ENCODE measurements at regions not wholly inside any gene's neighbourhood (a gene's known extent, or its start where the extent isn't known, plus 50 kb on each side); places are given as distances from the start of the nearest gene placed in this dataset.

DNA sequence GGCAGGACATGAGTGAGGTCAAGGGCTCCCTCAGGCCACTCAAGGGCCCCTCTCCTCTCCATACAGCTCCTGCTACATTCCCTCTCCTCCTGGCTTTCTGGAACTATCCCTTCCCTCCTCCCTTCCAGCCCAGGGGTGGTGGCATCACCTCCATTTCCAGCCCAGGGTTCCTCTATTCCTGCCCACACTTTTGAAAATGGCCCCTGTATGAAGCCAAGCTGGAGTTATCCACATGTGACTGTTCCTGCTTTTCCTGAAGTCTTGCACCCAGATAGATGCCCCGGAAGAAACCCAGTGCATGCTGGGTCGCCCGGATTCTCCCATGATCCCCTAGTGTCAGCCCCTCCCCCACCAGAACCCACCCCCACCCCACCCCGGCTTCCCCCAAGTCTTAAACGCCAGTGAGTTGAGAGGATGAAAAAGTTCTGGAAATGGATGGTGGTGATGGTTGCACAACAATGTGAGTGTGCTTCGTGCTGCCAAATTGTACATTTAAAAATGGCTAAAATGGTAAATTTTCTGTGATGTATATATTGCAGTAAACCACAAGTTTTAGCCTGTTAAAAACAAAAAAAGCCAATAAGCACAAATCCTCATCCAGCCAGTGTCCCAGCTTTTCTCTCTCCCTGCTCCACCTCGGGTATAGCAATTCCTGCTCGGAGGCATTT lies 136.9 kb downstream of the SCARB1 start:
- FAIRE-seq (no peak), DNase-seq (peak in 1 of 5 donors; percentile 34)
- TF ChIP-seq, protein P1, sequence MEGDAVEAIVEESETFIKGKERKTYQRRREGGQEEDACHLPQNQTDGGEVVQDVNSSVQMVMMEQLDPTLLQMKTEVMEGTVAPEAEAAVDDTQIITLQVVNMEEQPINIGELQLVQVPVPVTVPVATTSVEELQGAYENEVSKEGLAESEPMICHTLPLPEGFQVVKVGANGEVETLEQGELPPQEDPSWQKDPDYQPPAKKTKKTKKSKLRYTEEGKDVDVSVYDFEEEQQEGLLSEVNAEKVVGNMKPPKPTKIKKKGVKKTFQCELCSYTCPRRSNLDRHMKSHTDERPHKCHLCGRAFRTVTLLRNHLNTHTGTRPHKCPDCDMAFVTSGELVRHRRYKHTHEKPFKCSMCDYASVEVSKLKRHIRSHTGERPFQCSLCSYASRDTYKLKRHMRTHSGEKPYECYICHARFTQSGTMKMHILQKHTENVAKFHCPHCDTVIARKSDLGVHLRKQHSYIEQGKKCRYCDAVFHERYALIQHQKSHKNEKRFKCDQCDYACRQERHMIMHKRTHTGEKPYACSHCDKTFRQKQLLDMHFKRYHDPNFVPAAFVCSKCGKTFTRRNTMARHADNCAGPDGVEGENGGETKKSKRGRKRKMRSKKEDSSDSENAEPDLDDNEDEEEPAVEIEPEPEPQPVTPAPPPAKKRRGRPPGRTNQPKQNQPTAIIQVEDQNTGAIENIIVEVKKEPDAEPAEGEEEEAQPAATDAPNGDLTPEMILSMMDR (IDR thresholded peaks at IDR 0.05; ENCODE audit: borderline replicate concordance, extremely low read depth, insufficient read depth), result no peak

DNA sequence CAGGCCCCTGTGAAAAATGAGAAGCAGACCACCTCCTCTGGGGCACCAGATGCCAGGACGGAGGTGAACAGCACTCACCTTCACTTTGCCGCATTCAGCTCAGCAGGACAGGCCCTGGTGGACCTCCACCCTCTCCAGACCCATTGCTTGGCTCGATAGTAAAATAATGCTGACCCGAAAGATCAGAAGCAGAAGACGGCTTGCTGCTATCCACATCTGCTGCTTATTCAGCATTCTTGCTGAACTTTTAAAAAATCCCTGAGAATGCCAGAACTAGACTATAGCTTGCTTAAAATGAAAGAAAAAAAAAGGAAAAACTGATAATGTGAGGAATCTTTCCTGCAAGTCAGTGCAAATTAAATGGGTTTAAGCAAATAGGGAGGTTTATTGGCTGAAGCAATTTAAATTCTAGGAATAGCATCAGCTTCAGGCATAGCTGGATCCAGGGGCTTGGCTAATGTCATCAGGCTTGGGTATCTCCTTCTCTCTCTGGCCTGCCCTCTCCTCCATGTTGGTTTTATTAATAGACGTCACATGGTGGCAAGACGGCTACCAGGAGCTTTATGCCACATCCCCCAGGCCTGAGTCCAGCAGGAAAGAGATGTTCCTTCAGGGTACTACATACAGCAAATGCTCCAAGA lies 137.9 kb downstream of the SCARB1 start:
- H3K27ac ChIP-seq (ENCODE audit: low read depth in 2 of 2, low read length in 2 of 2), result no peak overlapping the region
- DNase-seq (no peak), FAIRE-seq (no peak)
- no peak overlapping the region for H3K9ac ChIP-seq (ENCODE audit: low read length in 3 of 3)
- peaks cover 0 to 19% (median 3%) of the 10 kb centered on the region in 3 donors for H3K4me1 ChIP-seq (ENCODE audit: control insufficient read depth in 2 of 3, insufficient read depth in 2 of 3, low read depth in 1 of 3, low read length in 3 of 3)
- H3K36me3 ChIP-seq (ENCODE audit: control insufficient read depth in 2 of 3, insufficient read depth in 3 of 3, low read length in 3 of 3), result no peaks in the 10 kb centered on the region
- H3K27me3 ChIP-seq (ENCODE audit: control insufficient read depth, insufficient read depth, low read length), result no peaks in the 10 kb centered on the region
- TF ChIP-seq, protein P1 (IDR thresholded peaks at IDR 0.05; ENCODE audit: borderline replicate concordance, extremely low read depth, insufficient read depth), result no peak
- H3K4me3 ChIP-seq (ENCODE audit: low read length in 3 of 3), result no peak overlapping the region
- intact Hi-C loops (cut with DNase I), result no loop called here
- H3K9me3 ChIP-seq (ENCODE audit: control insufficient read depth in 2 of 3, insufficient read depth in 1 of 3, low read length in 3 of 3), result no peaks in the 10 kb centered on the region

More for the DNA sequence above, 136.9 kb downstream of the SCARB1 start:
- Histone ChIP-seq H3K4me1 (ENCODE audit: control insufficient read depth in 2 of 3, insufficient read depth in 2 of 3, low read depth in 1 of 3, low read length in 3 of 3) (peaks cover 0 to 13% (median 5%) of the 10 kb centered on the region in 3 donors), H3K36me3 (ENCODE audit: control insufficient read depth in 2 of 3, insufficient read depth in 3 of 3, low read length in 3 of 3) (no peaks in the 10 kb centered on the region), H3K9ac (ENCODE audit: low read length in 3 of 3) (no peak overlapping the region), H3K27ac (ENCODE audit: low read depth in 2 of 2, low read length in 2 of 2) (peak overlapping the region in 1 of 2 donors; percentile 44), H3K9me3 (ENCODE audit: control insufficient read depth in 2 of 3, insufficient read depth in 1 of 3, low read length in 3 of 3) (no peaks in the 10 kb centered on the region), H3K4me3 (ENCODE audit: low read length in 3 of 3) (no peak overlapping the region), H3K27me3 (ENCODE audit: control insufficient read depth, insufficient read depth, low read length) (no peaks in the 10 kb centered on the region)
- intact Hi-C loops (cut with DNase I), result no loop called here

DNA sequence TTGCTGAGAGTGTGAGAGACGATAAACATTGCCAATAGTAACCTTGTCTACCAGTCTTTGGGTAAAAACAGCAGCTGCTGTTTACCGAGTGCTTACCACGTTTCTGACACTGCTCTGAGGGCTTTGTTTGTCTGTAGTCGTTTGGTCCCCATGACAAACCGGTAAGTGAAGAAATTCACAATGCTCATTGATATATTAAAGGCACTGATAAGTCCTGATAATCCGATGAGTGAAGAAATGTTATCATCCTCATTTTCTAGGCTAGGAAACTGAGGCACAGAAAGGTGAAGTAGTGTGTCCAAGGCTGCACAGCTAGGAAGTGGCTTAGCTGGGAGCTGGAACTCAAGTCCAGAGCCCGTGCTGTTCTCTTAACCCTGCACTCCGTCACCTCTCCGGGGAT lies 138.6 kb downstream of the SCARB1 start:
- FAIRE-seq, result no peak
- intact Hi-C loops (cut with DNase I), result no loop called here
- no peaks in the 10 kb centered on the region for H3K27me3 ChIP-seq (ENCODE audit: control insufficient read depth, insufficient read depth, low read length)
- no peak overlapping the region for H3K27ac ChIP-seq (ENCODE audit: low read depth in 2 of 2, low read length in 2 of 2)
- H3K9ac ChIP-seq (ENCODE audit: low read length in 3 of 3), result no peak overlapping the region
- no peaks in the 10 kb centered on the region for H3K9me3 ChIP-seq (ENCODE audit: control insufficient read depth in 2 of 3, insufficient read depth in 1 of 3, low read length in 3 of 3)
- peaks cover 0 to 19% (median 6%) of the 10 kb centered on the region in 3 donors for H3K4me1 ChIP-seq (ENCODE audit: control insufficient read depth in 2 of 3, insufficient read depth in 2 of 3, low read depth in 1 of 3, low read length in 3 of 3)
- TF ChIP-seq, protein P1 (IDR thresholded peaks at IDR 0.05; ENCODE audit: borderline replicate concordance, extremely low read depth, insufficient read depth), result no peak
- no peak overlapping the region for H3K4me3 ChIP-seq (ENCODE audit: low read length in 3 of 3)
- H3K36me3 ChIP-seq (ENCODE audit: control insufficient read depth in 2 of 3, insufficient read depth in 3 of 3, low read length in 3 of 3), result no peaks in the 10 kb centered on the region
- DNase-seq, result no peak

All from kidney (tissue), 13 donors.